GM21381 (cell line): ENCODE measurements at regions not wholly inside any gene's neighbourhood (a gene's known extent, or its start where the extent isn't known, plus 50 kb on each side); places are given as distances from the start of the nearest gene placed in this dataset.

Experiments
- ATAC-seq: cut with Tn5 transposase; IDR thresholded peaks from one replicate; pipeline ENCODE4 v1.9.1; 2021; ENCODE audit warnings: mild to moderate bottlenecking, moderate library complexity; ENCODE audit not compliant: unreplicated experiment

DNA sequence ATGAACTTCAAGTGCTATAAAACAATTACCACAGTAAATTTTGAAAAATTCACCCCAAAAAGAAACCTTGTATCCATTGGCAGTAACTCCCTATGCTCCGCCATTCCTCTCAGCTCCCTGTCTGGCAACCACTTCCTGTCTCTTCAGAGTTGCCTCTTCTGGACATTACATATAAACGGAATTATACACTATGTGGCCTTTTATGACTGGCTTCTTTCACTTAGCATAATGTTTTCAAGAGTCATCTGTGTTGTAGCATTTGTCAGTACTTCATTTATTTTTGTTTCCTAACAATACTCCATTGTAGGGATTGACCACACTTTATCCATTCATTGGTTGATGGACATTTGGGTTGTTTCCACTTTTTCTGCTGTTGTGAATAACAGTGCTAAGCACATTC is 50.1 kb downstream of the CEP43 start:
- no peak for ATAC-seq

DNA sequence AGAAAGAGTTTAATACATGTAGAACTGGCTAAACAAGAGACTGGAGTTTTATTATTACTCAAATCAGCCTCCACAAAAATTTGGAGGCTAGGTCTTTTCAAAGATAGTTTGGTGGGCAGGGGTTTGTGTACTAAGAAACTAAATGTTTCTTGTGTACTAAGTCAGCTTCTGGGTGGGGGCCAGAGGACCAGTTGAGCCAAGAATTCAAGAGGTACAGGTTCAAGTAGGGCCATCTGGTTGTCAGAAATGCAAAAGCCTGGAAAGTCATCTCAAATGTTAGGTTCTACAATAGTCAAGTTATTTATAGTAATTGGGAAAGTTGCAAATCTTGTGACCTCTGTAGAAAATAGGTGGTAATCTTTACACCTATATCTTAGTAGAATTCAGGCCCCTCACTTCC is 51.7 kb downstream of the CEP43 start:
- no peak for ATAC-seq

DNA sequence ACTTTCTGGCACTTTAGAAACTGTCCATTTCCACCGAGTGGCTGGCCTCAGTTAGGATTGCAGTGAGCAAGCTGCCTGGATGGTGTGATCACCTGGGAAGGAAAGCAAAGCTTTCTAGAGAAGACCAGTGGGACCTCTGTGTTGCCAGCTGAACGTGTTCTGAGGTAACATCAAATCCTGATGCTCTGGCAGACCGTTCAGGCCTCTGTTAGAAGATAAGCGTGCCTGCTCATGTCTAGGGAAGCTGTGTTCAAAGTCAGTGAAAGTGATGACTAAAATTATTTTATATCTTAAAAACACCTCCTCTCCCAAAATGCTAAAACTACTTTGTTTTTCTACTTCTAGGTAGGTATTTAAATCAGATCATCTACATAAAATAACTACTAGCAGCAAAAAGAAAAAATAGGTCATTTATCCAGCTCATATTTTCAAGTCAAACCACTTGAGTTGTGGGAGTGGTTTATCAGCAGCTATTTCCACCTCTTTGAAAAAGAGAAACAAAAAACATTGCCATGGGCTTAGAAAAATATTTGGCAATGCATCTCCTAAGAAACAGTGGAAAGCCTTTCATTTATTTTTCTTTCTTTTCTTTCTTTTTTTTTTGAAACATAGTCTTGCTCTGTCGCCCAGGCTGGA is 54.8 kb downstream of the CEP43 start:
- ATAC-seq: no peak

DNA sequence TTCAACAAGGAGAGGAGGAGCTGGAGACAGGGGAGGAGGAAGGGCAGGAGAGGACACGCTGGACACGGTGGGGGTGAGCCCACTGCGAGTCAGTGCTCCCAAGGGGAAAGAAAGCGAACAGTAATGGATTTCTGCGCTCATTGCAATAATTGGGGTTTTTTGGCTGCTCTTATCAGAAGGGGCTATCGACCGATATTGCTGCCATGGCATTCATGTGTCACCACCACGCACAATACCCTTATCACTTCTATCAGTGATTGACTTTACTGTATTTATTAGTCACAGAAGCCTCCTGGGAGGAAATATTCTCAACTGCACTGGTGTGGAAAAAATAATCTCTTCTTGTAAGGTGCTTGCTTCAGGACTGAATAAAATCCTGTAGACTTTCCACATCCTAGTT is 55.8 kb downstream of the CEP43 start:
- no peak for ATAC-seq

DNA sequence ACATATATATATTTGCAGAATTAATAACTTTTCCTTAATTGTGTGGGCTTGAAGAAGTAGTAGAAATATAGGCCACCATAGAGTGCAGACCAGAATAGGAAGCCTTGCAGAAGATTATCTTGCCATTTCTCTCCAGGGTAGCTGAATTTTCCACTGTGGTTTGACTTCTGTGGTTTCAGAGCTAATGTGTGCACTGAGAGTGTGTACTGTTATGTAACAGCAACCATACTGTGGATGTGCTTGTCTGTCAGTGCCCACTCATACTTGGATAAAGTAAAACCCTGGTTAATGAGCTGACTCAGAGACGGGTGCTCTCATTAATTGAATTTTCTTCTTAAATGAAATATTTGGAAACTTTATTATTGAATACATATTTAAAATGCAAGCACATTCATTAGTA is 57.2 kb downstream of the CEP43 start:
- ATAC-seq: peak; percentile 95

DNA sequence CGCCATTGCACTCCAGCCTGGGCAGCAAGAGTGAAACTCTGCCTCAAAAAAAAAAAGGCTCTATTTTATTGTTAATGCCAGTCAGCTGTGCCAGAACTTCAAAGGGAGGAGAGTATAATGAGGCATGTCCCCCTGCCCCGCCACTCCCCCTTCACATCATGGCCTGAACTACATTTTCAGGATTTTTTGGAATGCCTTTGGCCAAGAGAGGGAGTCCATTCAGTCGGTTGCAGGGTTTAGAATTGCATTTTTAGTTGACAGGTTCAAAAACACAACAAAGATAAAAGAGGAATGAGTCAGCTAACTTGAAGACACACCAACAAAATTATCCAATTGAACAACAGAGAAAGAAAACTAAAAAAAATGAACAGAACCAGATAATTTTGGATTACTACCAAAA is 59.1 kb downstream of the CEP43 start:
- no peak for ATAC-seq
